K562 (cell line): ENCODE measurements at regions not wholly inside any gene's neighbourhood (a gene's known extent, or its start where the extent isn't known, plus 50 kb on each side); places are given as distances from the start of the nearest gene placed in this dataset.

Source experiments
- ATAC-seq: fragments of 200-7000 bp; cut with Tn5 transposase; 3 replicates; pipeline ENCODE4 v1.9.1; 2020; ENCODE audit warnings: moderate library complexity
- BruUV-seq: library from RNA; stranded (reverse); fragments of 400-500 nt; replicated peaks from 2 replicates; lab custom pipeline; 2021; lab: Mats Ljungman, UMichigan
- CTCF ChIA-PET: fragments of 300-600 bp; formaldehyde crosslinking; extraction: SDS; loops from one replicate; lab custom pipeline; 2021; ENCODE audit warnings: low intra/inter-chr PET ratio; lab: Yijun Ruan, JAX
- POLR2A ChIA-PET: fragments of 300-600, 350-650 bp; sonication (Branson Sonifier 250); formaldehyde crosslinking; extraction: SDS; loops from one replicate; lab custom pipeline; 2021; ENCODE audit warnings: antibody characterized with exemption, inconsistent platforms; lab: Yijun Ruan, JAX
- DNase-seq, 4 experiments: peaks; one replicate each; pipeline versions ENCODE4 v3.0.0 to v3.0.0-alpha.2; 2011 to 2018; ENCODE audit warnings: low spot score in 3 of 4, mixed read lengths in 3 of 4; ENCODE audit errors: extremely low read depth in 1 of 4
- FAIRE-seq: peaks from 2 replicates; lab custom pipeline; 2011; peaks lifted over from hg19 to GRCh38; lab: Jason Lieb, UNC
- H2AFZ ChIP-seq: 2 replicates; pipeline ENCODE4 v1.6.0; 2011; ENCODE audit warnings: low read depth, low read length, control low read depth, inconsistent platforms
- H3K27ac ChIP-seq: fragments of 200-600 bp; 3 replicates; pipeline ENCODE4 v1.8.0; 2011; ENCODE audit warnings: low read depth, mild to moderate bottlenecking, control low read depth, inconsistent platforms, low read length, moderate library complexity, mixed read lengths; ENCODE audit errors: extremely low read depth
- H3K27me3 ChIP-seq, 2 experiments: fragments of 300-600 bp in 1 of 2; 2 replicates in 1 of 2; 3 replicates in 1 of 2; pipeline versions ENCODE4 v1.6.0 to v1.8.0; 2011; ENCODE audit warnings: inconsistent platforms in 2 of 2, low read length in 2 of 2, mild to moderate bottlenecking in 1 of 2, mixed read lengths in 1 of 2, moderate library complexity in 1 of 2; ENCODE audit not compliant: control insufficient read depth in 2 of 2, insufficient read depth in 2 of 2
- H3K36me3 ChIP-seq: fragments of 300-600 bp; 3 replicates; pipeline ENCODE4 v1.8.0; 2011; ENCODE audit warnings: mild to moderate bottlenecking, low read length, inconsistent platforms; ENCODE audit not compliant: control insufficient read depth, insufficient read depth
- H3K4me1 ChIP-seq, 2 experiments: fragments of 200-600 bp in 1 of 2; replicated peaks in 1 of 2; 2 replicates in 1 of 2; 3 replicates in 1 of 2; pipeline versions ENCODE4 v1.5.1 to v1.8.0; 2011; ENCODE audit warnings: inconsistent platforms in 2 of 2, low read length in 2 of 2, mild to moderate bottlenecking in 1 of 2, mixed read lengths in 1 of 2, moderate library complexity in 1 of 2; ENCODE audit not compliant: control insufficient read depth in 2 of 2, insufficient read depth in 2 of 2
- H3K4me2 ChIP-seq: 2 replicates; pipeline ENCODE4 v1.6.1; 2011; ENCODE audit warnings: low read length, control low read depth, inconsistent platforms, mixed read lengths; ENCODE audit not compliant: insufficient read depth
- H3K4me3 ChIP-seq: fragments of 200-600 bp; sonication (generic), shearing (Covaris generic); 2 replicates; pipeline ENCODE4 v1.5.1; 2016; ENCODE audit warnings: control low read depth, inconsistent platforms
- H3K79me2 ChIP-seq: fragments of 200-600 bp; 3 replicates; pipeline ENCODE4 v1.8.0; 2011; ENCODE audit warnings: low read length, inconsistent platforms; ENCODE audit not compliant: control insufficient read depth, insufficient read depth
- H3K9ac ChIP-seq, 2 experiments: 2 replicates each; pipeline versions ENCODE4 v1.6.0 to v1.6.1; 2011; ENCODE audit warnings: low read depth in 2 of 2, low read length in 2 of 2, control low read depth in 1 of 2, inconsistent platforms in 1 of 2, mild to moderate bottlenecking in 1 of 2, mixed read lengths in 1 of 2; ENCODE audit not compliant: insufficient read depth in 1 of 2
- H3K9me1 ChIP-seq: one replicate; pipeline ENCODE4 v1.6.0; 2011; ENCODE audit warnings: inconsistent platforms, mild to moderate bottlenecking, low read length, moderate library complexity; ENCODE audit not compliant: control insufficient read depth, insufficient read depth
- H3K9me3 ChIP-seq: replicated peaks from 2 replicates; pipeline ENCODE4 v1.5.1; 2011; ENCODE audit warnings: low read depth, low read length, inconsistent platforms; ENCODE audit not compliant: control insufficient read depth, insufficient read depth
- H4K20me1 ChIP-seq: replicated peaks from 2 replicates; pipeline ENCODE4 v1.6.1; 2011; ENCODE audit warnings: low read length, inconsistent platforms, mixed read lengths; ENCODE audit not compliant: control insufficient read depth, insufficient read depth
- BCLAF1 ChIP-seq, 2 experiments: fragments of 450-650 bp in 1 of 2; IDR thresholded peaks; 2 replicates each; pipeline ENCODE4 v1.6.1; 2011 to 2017; ENCODE audit warnings: low read depth in 2 of 2, antibody characterized with exemption in 1 of 2, borderline replicate concordance in 1 of 2, low read length in 1 of 2, mild to moderate bottlenecking in 1 of 2, mixed read lengths in 1 of 2; ENCODE audit not compliant: control insufficient read depth in 1 of 2
- FOXM1 ChIP-seq, 2 experiments: fragments of 450-650 bp in 1 of 2; sonication (generic) in 1 of 2; formaldehyde crosslinking in 1 of 2; IDR thresholded peaks; 2 replicates each; pipeline versions ENCODE4 v1.6.1 to v1.9.0; 2017 to 2022; ENCODE audit warnings: low read depth in 2 of 2, mild to moderate bottlenecking in 2 of 2, missing genetic modification reagents in 1 of 2, moderate library complexity in 1 of 2
- MAFK ChIP-seq: IDR thresholded peaks from 2 replicates; pipeline ENCODE4 v1.6.1; 2011; ENCODE audit warnings: low read length, improper control_type of control experiment
- PCBP2 ChIP-seq: fragments of 200-400 bp; formaldehyde crosslinking; IDR thresholded peaks from 2 replicates; pipeline ENCODE4 v1.6.1; 2018; ENCODE audit warnings: low read length, low read depth, mild to moderate bottlenecking, moderate library complexity; ENCODE audit not compliant: poor library complexity, severe bottlenecking
- RBM14 ChIP-seq: fragments of 200-400 bp; formaldehyde crosslinking; IDR thresholded peaks from 2 replicates; pipeline ENCODE4 v1.6.1; 2018; ENCODE audit warnings: low read depth, mild to moderate bottlenecking, low read length, moderate library complexity, borderline replicate concordance; ENCODE audit not compliant: insufficient read depth
- REST ChIP-seq, 2 experiments: fragments of 450-650 bp; formaldehyde crosslinking in 1 of 2; IDR thresholded peaks; 2 replicates each; pipeline versions ENCODE4 v1.4.0 to v1.6.1; 2014 to 2020; ENCODE audit warnings: mild to moderate bottlenecking in 2 of 2, borderline replicate concordance in 1 of 2, low read depth in 1 of 2
- TFAP4 ChIP-seq: sonication (generic); formaldehyde crosslinking; IDR thresholded peaks from 2 replicates; pipeline ENCODE4 v1.8.0; 2022; ENCODE audit warnings: missing genetic modification reagents, mild to moderate bottlenecking, moderate library complexity, borderline replicate concordance
- ZNF3 ChIP-seq: fragments of 250-450 bp; sonication (Bioruptor Pico); IDR thresholded peaks from 2 replicates; pipeline ENCODE4 v1.5.0; 2021; ENCODE audit warnings: mild to moderate bottlenecking, moderate library complexity
- ZNF696 ChIP-seq: fragments of 250-450 bp; sonication (Bioruptor Pico); conservative IDR thresholded peaks from 2 replicates; pipeline ENCODE4 v1.4.0; 2020; ENCODE audit warnings: mild to moderate bottlenecking, moderate library complexity
- WGBS: fragments of 100-300 bp; shearing (Covaris generic); methylation state at CpG from one replicate; pipeline ENCODE4 v1.1.6; 2016; ENCODE audit warnings: low coverage, mixed read lengths; ENCODE audit not compliant: insufficient coverage; ENCODE audit errors: missing lambda C conversion rate; 5-methylcytosine and 5-hydroxymethylcytosine counted together
- in situ Hi-C: fragments of 300-500 bp; cut with MboI; formaldehyde crosslinking; loops from 4 replicates; pipeline ENCODE4 v1.15.0; 2018; ENCODE audit warnings: inconsistent platforms, mixed read lengths
- intact Hi-C: fragments of 100-400 bp; cut with micrococcal nuclease; formaldehyde crosslinking; loops from 2 replicates; pipeline ENCODE4 v1.14.2; 2022

- ChIA-PET CTCF (no interaction called here), POLR2A (no interaction called here)
- 0% methylated on average over 3 of the region's 3 CpGs for WGBS
- Histone ChIP-seq H3K9me1 (no peaks in the 10 kb centered on the region), H3K27me3 (no peaks in the 10 kb centered on the region), H3K79me2 (no peaks in the 10 kb centered on the region), H3K27ac (no peak overlapping the region), H3K4me1 (no peaks in the 10 kb centered on the region), H2AFZ (no peak overlapping the region), H3K9me3 (no peaks in the 10 kb centered on the region), H4K20me1 (no peaks in the 10 kb centered on the region), H3K36me3 (no peaks in the 10 kb centered on the region), H3K4me3 (no peak overlapping the region), H3K4me2 (no peak overlapping the region), H3K9ac (no peak overlapping the region)
- no peak for ATAC-seq
- no peak for FAIRE-seq
- BruUV-seq = no TSS peak
- intact Hi-C loops = no loop called here
- in situ Hi-C loops = no loop called here
- DNase-seq = no peak
- no peak for TF ChIP-seq ZNF3 (CRISPR knock-in tag)
- no peak for TF ChIP-seq MAFK
- no peak for TF ChIP-seq REST (IDR thresholded peaks at IDR 0.05; ENCODE audit: borderline replicate concordance)
- no peak for TF ChIP-seq REST (CRISPR knock-in tag; IDR thresholded peaks at IDR 0.05; ENCODE audit: low read depth)
- no peak for TF ChIP-seq BCLAF1 (IDR thresholded peaks at IDR 0.05; ENCODE audit: borderline replicate concordance in 1 of 2, control insufficient read depth in 1 of 2, low read depth in 2 of 2, low read length in 1 of 2)
- no peak for TF ChIP-seq TFAP4 (CRISPR knock-in tag)
- TF ChIP-seq FOXM1 (IDR thresholded peaks at IDR 0.05; ENCODE audit: low read depth) = no peak
- TF ChIP-seq FOXM1 (CRISPR knock-in tag; IDR thresholded peaks at IDR 0.05; ENCODE audit: low read depth) = no peak
- no peak for TF ChIP-seq RBM14
- no peak for TF ChIP-seq PCBP2
- TF ChIP-seq ZNF696 (CRISPR knock-in tag) = no peak
Measured at GRCh38 chr4:188573104-188573503, 433.9 kb downstream of the TRIML1 start.
